ENCODE measurements at regions not wholly inside any gene's neighbourhood (a gene's known extent, or its start where the extent isn't known, plus 50 kb on each side); places are given as distances from the start of the nearest gene placed in this dataset.

- no peak for DNase-seq
These were observed 375.3 kb upstream of the XYLT1 start for GRCh38 chr16:17846030-17846429.

GRCh38 chr16:17845031-17845430 is 374.3 kb upstream of the XYLT1 start:
- no peak for DNase-seq

- DNase-seq: no peak
These were observed 373.1 kb upstream of the XYLT1 start for GRCh38 chr16:17843905-17844304.

GRCh38 chr16:17839907-17840306 is 369.1 kb upstream of the XYLT1 start:
- DNase-seq: no peak

GRCh38 chr16:17839272-17839671 is 368.5 kb upstream of the XYLT1 start:
- no peak for DNase-seq

- DNase-seq: no peak
These were observed 366.3 kb upstream of the XYLT1 start for GRCh38 chr16:17836868-17837602.

GRCh38 chr16:17835118-17835876 is 364.5 kb upstream of the XYLT1 start:
- DNase-seq: no peak

- no peak for DNase-seq
These were observed 362.0 kb upstream of the XYLT1 start for GRCh38 chr16:17832738-17833137.

GRCh38 chr16:17831330-17831729 is 360.6 kb upstream of the XYLT1 start:
- no peak for DNase-seq

- no peak for DNase-seq
These were observed 359.9 kb upstream of the XYLT1 start for GRCh38 chr16:17830651-17831050.

GRCh38 chr16:17829811-17830210 is 359.1 kb upstream of the XYLT1 start:
- DNase-seq: no peak

GRCh38 chr16:17828012-17828411 is 357.3 kb upstream of the XYLT1 start:
- no peak for DNase-seq

GRCh38 chr16:17827313-17827712 is 356.6 kb upstream of the XYLT1 start:
- no peak for DNase-seq

GRCh38 chr16:17817943-17818342 is 347.2 kb upstream of the XYLT1 start:
- DNase-seq: no peak

- DNase-seq: no peak
These were observed 346.5 kb upstream of the XYLT1 start for GRCh38 chr16:17817260-17817659.

GRCh38 chr16:17812771-17813170 is 342.0 kb upstream of the XYLT1 start:
- no peak for DNase-seq

GRCh38 chr16:17804857-17805256 is 334.1 kb upstream of the XYLT1 start:
- no peak for DNase-seq

- no peak for DNase-seq
These were observed 333.1 kb upstream of the XYLT1 start for GRCh38 chr16:17803625-17804410.

GRCh38 chr16:17802571-17802970 is 331.8 kb upstream of the XYLT1 start:
- DNase-seq: no peak

- no peak for DNase-seq
These were observed 330.3 kb upstream of the XYLT1 start for GRCh38 chr16:17801068-17801467.

- DNase-seq: no peak
These were observed 328.0 kb upstream of the XYLT1 start for GRCh38 chr16:17798716-17799115.

GRCh38 chr16:17793354-17793753 is 322.6 kb upstream of the XYLT1 start:
- DNase-seq: no peak

- DNase-seq: no peak
These were observed 313.3 kb upstream of the XYLT1 start for GRCh38 chr16:17784073-17784472.

- DNase-seq: no peak
These were observed 309.4 kb upstream of the XYLT1 start for GRCh38 chr16:17780181-17780580.

Measured in activated naive CD4-positive, alpha-beta T cell treated with Interleukin-2 at 50 U/mL for 16 hours (primary cell).